Activated CD8-positive, alpha-beta memory T cell treated with anti-CD3 and anti-CD28 coated beads for 4 hours (primary cell): ENCODE measurements at regions not wholly inside any gene's neighbourhood (a gene's known extent, or its start where the extent isn't known, plus 50 kb on each side); places are given as distances from the start of the nearest gene placed in this dataset.

Source experiments
- DNase-seq, 2 donors: peaks; one replicate each; pipeline ENCODE4 v3.0.0-alpha.2; 2020; ENCODE audit warnings: low read depth in 2 of 2

- DNase-seq, result no peak
Measured at GRCh38 chr3:87420171-87420570, 143.8 kb upstream of the POU1F1 start.

- no peak for DNase-seq
Measured at GRCh38 chr3:87414271-87414670, 137.9 kb upstream of the POU1F1 start.

DNA sequence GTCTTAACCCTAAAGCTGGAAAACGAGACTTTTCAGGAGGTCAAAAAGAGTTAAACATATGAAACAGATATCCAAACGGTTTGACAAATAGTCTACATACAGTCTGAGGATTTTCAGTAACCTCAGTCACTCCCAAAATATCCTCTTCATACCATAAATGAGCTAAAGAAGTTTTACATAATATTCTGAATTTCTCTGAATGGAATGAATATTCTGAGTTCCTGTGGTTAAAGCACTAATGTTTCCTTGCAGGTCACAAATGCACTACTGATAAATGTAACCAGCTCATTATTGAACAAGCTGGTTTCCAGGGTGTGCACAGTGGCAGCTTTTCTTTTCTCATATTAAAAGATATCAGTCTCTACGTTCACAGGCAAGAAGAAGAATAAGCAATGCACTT lies 137.4 kb upstream of the POU1F1 start:
- DNase-seq, result no peak

DNA sequence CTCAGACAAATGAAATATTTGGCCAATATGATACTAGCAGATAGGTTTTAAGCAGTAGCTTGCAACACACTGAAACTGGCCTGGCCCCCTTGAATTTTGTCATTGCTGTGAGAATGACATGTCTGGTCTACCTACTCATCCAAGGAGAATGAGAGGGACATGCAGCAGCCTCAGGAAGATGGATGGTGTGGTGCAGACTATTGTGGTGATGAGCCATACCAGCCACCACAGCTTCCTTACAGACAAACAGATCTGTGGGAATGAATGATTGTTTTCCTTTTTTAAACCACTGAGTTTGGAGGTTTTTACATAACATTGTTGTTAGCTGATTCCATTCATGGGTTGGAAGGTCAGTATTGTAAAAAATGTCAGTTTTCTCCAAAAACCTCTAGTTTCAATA lies 133.7 kb upstream of the POU1F1 start:
- DNase-seq, result no peak

- no peak for DNase-seq
Measured at GRCh38 chr3:87398168-87398801, 121.9 kb upstream of the POU1F1 start.

- no peak for DNase-seq
Measured at GRCh38 chr3:87397211-87397610, 120.8 kb upstream of the POU1F1 start.

- no peak for DNase-seq
Measured at GRCh38 chr3:87390821-87391220, 114.4 kb upstream of the POU1F1 start.

DNA sequence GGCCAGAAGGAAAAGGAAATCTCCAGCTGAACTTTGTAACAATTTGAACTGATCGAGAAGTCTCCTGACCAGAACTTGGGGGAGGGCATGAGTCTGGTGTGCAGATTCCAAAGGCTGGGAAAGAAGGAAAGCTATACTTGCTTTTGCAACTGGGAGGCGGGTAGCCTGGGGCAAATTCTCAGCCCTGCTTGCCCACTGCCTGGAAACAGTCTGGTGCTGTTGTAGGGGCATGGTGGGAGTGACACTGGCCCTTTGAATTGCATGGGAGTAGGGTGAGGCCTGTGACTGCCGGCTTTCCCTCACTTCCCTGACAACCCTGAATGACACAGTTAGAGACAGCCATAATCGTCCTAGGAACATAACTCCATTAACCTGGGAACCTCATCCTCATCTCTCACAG lies 114.0 kb upstream of the POU1F1 start:
- DNase-seq, result no peak

- DNase-seq, result no peak
Measured at GRCh38 chr3:87375231-87375682, 98.9 kb upstream of the POU1F1 start.

DNA sequence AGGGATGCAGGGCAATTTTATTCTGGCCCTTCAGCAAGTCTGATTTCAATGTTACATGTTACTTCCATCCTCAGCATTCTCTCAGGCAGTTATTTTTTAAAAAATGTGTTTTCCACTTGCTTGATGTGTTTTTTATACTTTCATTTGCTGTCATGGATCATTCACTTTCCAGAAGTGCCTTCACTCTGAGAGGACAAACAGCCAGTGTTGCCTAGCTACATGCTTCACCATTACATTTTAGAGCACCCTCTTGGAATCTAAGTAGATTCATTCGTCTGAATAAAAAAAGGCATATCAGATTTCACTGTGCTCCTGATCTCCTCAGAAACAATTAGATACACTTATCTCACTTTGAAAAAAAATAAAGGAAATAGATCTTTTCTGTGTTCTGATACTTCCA lies 93.6 kb upstream of the POU1F1 start:
- no peak for DNase-seq

- DNase-seq, result no peak
Measured at GRCh38 chr3:87367736-87368135, 91.4 kb upstream of the POU1F1 start.

GRCh38 chr3:87363721-87364120 lies 87.3 kb upstream of the POU1F1 start:
- DNase-seq, result no peak

DNA sequence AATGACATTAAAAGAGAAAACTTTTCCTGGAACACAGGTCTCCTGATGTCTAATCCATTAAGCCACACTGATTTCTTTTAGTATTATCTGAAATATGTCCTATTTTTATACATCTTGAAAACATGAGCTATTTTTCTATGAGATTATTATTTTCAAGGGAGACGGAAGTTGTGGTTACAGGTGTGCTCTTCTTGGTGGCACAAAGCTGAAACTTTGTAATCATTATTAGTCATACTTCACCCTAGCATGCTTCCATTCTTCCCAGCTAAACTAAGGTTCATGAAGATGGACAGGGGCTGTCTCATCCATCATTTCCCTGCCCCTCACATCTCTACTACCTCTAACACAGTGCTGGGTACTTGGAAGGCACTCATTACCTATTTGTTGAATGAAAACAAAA lies 85.6 kb upstream of the POU1F1 start:
- DNase-seq, result no peak

- no peak for DNase-seq
Measured at GRCh38 chr3:87361271-87361670, 84.9 kb upstream of the POU1F1 start.

DNA sequence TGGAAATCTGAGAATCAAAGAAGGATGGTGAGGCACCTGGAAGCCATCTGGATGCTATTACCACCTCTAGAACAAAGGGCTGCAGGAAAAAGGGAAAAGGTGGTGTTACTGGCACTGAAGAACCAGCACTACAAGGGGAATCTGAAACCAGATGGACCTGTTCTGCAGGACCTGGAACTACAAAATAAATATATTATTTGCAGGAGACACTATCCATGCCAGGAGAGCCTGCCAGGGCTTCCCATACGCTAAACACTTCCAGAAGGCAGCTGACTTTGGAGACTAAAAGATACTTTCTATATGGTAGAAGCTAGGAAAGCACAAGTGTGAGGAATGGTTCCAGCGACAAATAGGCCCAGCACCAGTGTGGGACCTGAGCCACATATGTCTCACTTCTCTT lies 83.4 kb upstream of the POU1F1 start:
- DNase-seq, result no peak

DNA sequence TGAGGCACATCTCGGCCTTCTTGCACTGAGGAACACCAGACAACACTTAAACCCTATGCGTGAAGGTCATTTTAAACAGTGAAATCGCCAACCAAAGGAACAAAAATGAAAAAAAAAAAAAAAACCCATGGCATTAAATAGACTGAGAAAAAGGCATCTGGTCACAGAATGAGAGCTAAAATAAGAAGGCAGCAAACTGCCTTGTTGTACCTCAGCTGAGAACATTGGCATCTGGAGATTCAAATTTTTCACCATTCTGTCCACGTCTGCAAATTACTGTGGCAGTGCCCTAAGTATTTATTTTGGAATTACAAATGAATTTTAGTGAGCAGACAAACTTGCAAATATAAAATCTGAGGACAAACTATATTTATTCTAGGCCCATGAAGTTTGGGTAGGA lies 82.6 kb upstream of the POU1F1 start:
- no peak for DNase-seq

DNA sequence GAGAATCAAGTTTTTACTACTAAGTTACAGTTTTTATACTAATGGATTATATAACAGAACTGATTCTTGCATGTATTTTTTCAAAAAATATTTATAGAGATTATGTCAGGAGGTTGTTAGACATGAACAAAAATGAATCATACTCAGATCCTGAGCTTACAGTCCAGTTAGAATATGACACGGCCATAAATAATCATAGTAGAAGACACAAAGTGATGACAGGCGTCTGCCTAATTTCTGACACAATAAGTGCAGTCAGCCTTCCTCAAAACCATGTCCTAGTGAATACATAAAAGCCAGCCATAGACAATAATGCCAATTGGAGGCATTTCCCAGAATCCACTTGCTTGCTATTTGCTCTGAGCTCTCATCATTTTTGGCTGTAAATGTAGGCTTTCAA lies 81.7 kb upstream of the POU1F1 start:
- no peak for DNase-seq

- DNase-seq, result no peak
Measured at GRCh38 chr3:87354398-87354797, 78.0 kb upstream of the POU1F1 start.

DNA sequence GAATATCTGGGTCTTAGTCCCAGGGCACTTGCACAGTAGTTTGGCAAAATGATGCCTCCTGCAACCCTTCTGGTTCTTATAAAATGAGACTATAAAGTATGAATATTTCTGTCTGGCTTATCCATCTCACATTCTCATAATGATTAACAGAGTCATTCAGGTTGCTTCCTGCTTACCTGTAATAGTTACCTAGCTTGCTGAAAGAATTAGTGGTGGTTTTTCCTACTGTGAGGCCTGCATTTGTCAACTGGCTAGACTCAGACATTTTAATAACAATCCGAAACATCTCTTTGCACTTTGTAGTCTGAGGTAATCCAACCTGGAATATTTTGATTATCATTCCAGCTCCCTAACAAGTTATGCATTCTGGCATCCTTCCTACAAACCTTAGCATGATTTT lies 75.6 kb upstream of the POU1F1 start:
- DNase-seq, result no peak

DNA sequence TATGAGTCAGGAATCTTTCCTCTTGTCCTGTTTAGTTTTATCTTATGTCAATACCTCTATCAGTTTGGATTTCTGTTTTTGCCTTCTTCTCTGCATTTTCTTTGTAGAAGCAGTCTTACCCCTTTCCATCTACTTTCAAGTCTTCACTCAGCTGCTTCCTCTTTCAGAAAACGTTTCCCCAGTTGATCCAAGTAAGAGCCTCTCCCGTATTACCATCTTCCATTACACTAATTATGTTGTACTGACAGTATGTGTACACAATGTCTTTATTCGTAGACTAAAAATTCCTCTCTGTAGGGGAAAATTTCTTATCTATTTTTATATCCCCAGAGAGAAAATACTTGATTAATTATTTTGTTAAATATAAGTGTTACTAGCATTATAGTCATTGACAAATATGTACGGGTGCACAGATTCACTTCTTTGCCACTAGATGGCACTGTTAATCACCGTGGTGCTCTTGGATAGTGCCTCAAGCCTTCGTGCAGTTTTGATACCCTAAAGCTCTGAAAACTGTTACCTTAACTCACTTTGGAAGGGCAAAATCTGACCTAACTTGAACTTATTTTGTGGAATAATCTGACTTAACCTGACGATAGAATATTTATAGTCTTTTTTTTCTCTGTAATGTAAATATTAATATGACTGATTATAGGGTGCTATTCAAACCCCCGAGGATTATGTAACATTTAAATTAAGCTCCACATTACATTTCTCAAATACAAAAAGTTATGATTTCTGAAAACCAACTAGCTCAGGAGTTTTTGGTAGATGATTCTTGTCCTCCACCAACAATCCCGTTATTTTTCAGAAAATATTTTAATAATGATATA lies 74.2 kb upstream of the POU1F1 start:
- peak in 1 of 2 donors; percentile 9 for DNase-seq

DNA sequence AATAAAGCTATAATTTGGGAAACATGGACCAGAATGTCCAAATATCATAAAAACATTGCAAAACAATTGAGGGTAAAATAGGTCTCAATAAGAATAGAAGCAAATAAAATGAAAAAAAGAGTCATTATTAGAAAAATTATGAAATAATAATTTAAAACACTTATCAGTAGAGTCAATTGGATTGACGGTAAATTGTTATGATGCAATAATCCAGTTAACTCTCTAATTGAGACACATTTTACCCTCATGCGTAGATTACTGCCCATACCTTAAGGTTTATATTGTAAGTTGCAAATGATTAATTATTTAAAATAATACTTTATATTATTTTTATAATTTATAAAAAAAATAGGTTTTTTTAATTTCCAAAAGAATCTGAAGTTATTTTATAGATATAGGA lies 73.4 kb upstream of the POU1F1 start:
- DNase-seq, result no peak

GRCh38 chr3:87336761-87337160 lies 60.4 kb upstream of the POU1F1 start:
- no peak for DNase-seq

GRCh38 chr3:87335931-87336330 lies 59.5 kb upstream of the POU1F1 start:
- DNase-seq, result no peak
